H1 (cell line): ENCODE measurements at regions not wholly inside any gene's neighbourhood (a gene's known extent, or its start where the extent isn't known, plus 50 kb on each side); places are given as distances from the start of the nearest gene placed in this dataset.

Experiments
- CTCF ChIA-PET: fragments of 300-600 bp; sonication (Branson Sonifier 250); formaldehyde crosslinking; loops from one replicate; lab custom pipeline; 2021; ENCODE audit not compliant: partially characterized antibody; lab: Charles Lee
- POLR2A ChIA-PET: fragments of 300-600 bp; sonication (Branson Sonifier 250); formaldehyde crosslinking; loops from one replicate; lab custom pipeline; 2021; ENCODE audit warnings: inconsistent platforms; ENCODE audit not compliant: partially characterized antibody; lab: Charles Lee
- DNase-seq, 2 experiments: peaks; one replicate each; pipeline versions ENCODE4 v3.0.0 to v3.0.0-alpha.2; 2010 to 2022; ENCODE audit warnings: low spot score in 2 of 2, low read depth in 1 of 2, mixed read lengths in 1 of 2
- FAIRE-seq: peaks from 2 replicates; lab custom pipeline; 2011; peaks lifted over from hg19 to GRCh38; lab: Jason Lieb, UNC
- H2AFZ ChIP-seq: 2 replicates; pipeline ENCODE4 v1.8.1; 2012; ENCODE audit warnings: low read length, inconsistent platforms
- H2AK5ac ChIP-seq: 2 replicates; pipeline ENCODE4 v1.6.1; 2013; ENCODE audit warnings: low read depth, low read length
- H2BK120ac ChIP-seq: replicated peaks from 2 replicates; pipeline ENCODE3; 2013; ENCODE audit warnings: low read depth, low read length, inconsistent platforms
- H2BK12ac ChIP-seq: 2 replicates; pipeline ENCODE4 v1.6.1; 2013; ENCODE audit warnings: low read depth, low read length
- H2BK15ac ChIP-seq: 2 replicates; pipeline ENCODE4 v1.6.1; 2013; ENCODE audit warnings: low read length
- H2BK20ac ChIP-seq: 2 replicates; pipeline ENCODE4 v1.6.1; 2013; ENCODE audit warnings: low read length
- H2BK5ac ChIP-seq: 2 replicates; pipeline ENCODE4 v1.6.1; 2013; ENCODE audit warnings: low read depth, low read length
- H3K14ac ChIP-seq: 2 replicates; pipeline ENCODE4 v1.6.1; 2013; ENCODE audit warnings: inconsistent platforms; ENCODE audit not compliant: insufficient read length
- H3K18ac ChIP-seq: 2 replicates; pipeline ENCODE4 v1.6.1; 2013; ENCODE audit warnings: low read length; ENCODE audit errors: extremely low read depth
- H3K23ac ChIP-seq: 2 replicates; pipeline ENCODE4 v1.6.1; 2013; ENCODE audit warnings: inconsistent platforms; ENCODE audit not compliant: insufficient read length
- H3K23me2 ChIP-seq: 2 replicates; pipeline ENCODE4 v1.6.1; 2013; ENCODE audit warnings: low read depth, low read length
- H3K27ac ChIP-seq: 2 replicates; pipeline ENCODE4 v1.6.1; 2011; ENCODE audit warnings: low read depth, low read length, inconsistent platforms
- H3K27me3 ChIP-seq, 4 experiments: replicated peaks in 1 of 4; 1 replicate in 1 of 4; 2 replicates in 3 of 4; pipeline versions ENCODE4 v1.6.1 to v1.8.1; 2011 to 2013; ENCODE audit warnings: low read length in 3 of 4, mild to moderate bottlenecking in 3 of 4, inconsistent platforms in 2 of 4, mixed read lengths in 2 of 4, moderate library complexity in 1 of 4; ENCODE audit not compliant: control insufficient read depth in 3 of 4, insufficient read depth in 3 of 4; ENCODE audit errors: extremely low read depth in 1 of 4
- H3K36me3 ChIP-seq, 4 experiments: 2 replicates each; pipeline versions ENCODE4 v1.6.1 to v1.8.1; 2011 to 2013; ENCODE audit warnings: mild to moderate bottlenecking in 4 of 4, low read length in 3 of 4, moderate library complexity in 2 of 4, control low read depth in 1 of 4, inconsistent platforms in 1 of 4; ENCODE audit not compliant: insufficient read depth in 4 of 4, control insufficient read depth in 2 of 4
- H3K4ac ChIP-seq: replicated peaks from 2 replicates; pipeline ENCODE3; 2013; ENCODE audit warnings: low read length, low read depth, mixed read lengths, inconsistent platforms; ENCODE audit not compliant: insufficient read length
- H3K4me1 ChIP-seq, 4 experiments: replicated peaks in 1 of 4; 1 replicate in 1 of 4; 2 replicates in 3 of 4; pipeline versions ENCODE4 v1.6.1 to v1.8.1; 2011 to 2013; ENCODE audit warnings: low read length in 3 of 4, inconsistent platforms in 2 of 4, mixed read lengths in 1 of 4; ENCODE audit not compliant: insufficient read depth in 4 of 4, control insufficient read depth in 3 of 4
- H3K4me2 ChIP-seq, 2 experiments: 2 replicates each; pipeline versions ENCODE4 v1.6.1 to v1.8.1; 2011 to 2013; ENCODE audit warnings: low read depth in 2 of 2, low read length in 2 of 2, control low read depth in 1 of 2, inconsistent platforms in 1 of 2, mild to moderate bottlenecking in 1 of 2; ENCODE audit not compliant: insufficient read depth in 1 of 2
- H3K4me3 ChIP-seq, 4 experiments: fragments of 200-600, 300-600 bp in 1 of 4; sonication (generic), shearing (Covaris generic), sonication (Bioruptor Twin) in 1 of 4; 2 replicates each; pipeline versions ENCODE4 v1.5.1 to v1.8.1; 2011 to 2016; ENCODE audit warnings: low read length in 4 of 4, low read depth in 3 of 4, control low read depth in 2 of 4, inconsistent platforms in 2 of 4, mild to moderate bottlenecking in 2 of 4, mixed read lengths in 1 of 4, moderate library complexity in 1 of 4; ENCODE audit not compliant: insufficient read depth in 2 of 4; ENCODE audit errors: extremely low read depth in 1 of 4
- H3K56ac ChIP-seq: replicated peaks from 2 replicates; pipeline ENCODE3; 2013; ENCODE audit warnings: low read depth, mild to moderate bottlenecking, mixed read lengths, low read length, inconsistent platforms; ENCODE audit not compliant: insufficient read length
- H3K79me1 ChIP-seq: 2 replicates; pipeline ENCODE4 v1.6.1; 2013; ENCODE audit warnings: low read depth, low read length, control low read depth
- H3K79me2 ChIP-seq, 2 experiments: 2 replicates each; pipeline versions ENCODE4 v1.6.1 to v1.8.1; 2012 to 2013; ENCODE audit warnings: low read length in 2 of 2, mild to moderate bottlenecking in 2 of 2, inconsistent platforms in 1 of 2; ENCODE audit not compliant: insufficient read depth in 2 of 2, control insufficient read depth in 1 of 2
- H3K9ac ChIP-seq, 4 experiments: replicated peaks in 1 of 4; 1 replicate in 1 of 4; 2 replicates in 3 of 4; pipeline versions ENCODE4 v1.6.1 to v1.8.1; 2011 to 2013; ENCODE audit warnings: low read depth in 3 of 4, low read length in 3 of 4, control low read depth in 2 of 4, mild to moderate bottlenecking in 2 of 4, moderate library complexity in 2 of 4, inconsistent platforms in 1 of 4; ENCODE audit errors: extremely low read depth in 1 of 4
- H3K9me3 ChIP-seq, 2 experiments: 2 replicates each; pipeline versions ENCODE4 v1.6.1 to v1.8.1; 2012 to 2013; ENCODE audit warnings: mild to moderate bottlenecking in 2 of 2, moderate library complexity in 2 of 2, control low read depth in 1 of 2, inconsistent platforms in 1 of 2, low read depth in 1 of 2, low read length in 1 of 2, mixed read lengths in 1 of 2; ENCODE audit not compliant: insufficient read depth in 2 of 2
- H4K20me1 ChIP-seq, 2 experiments: replicated peaks in 1 of 2; 2 replicates each; pipeline versions ENCODE3 to v1.8.1; 2011 to 2013; ENCODE audit warnings: inconsistent platforms in 2 of 2, low read length in 2 of 2, mild to moderate bottlenecking in 1 of 2; ENCODE audit not compliant: insufficient read depth in 2 of 2, control insufficient read depth in 1 of 2
- H4K5ac ChIP-seq: 2 replicates; pipeline ENCODE4 v1.6.1; 2013; ENCODE audit warnings: low read length, low read depth, mixed read lengths, inconsistent platforms; ENCODE audit not compliant: insufficient read length
- H4K8ac ChIP-seq: 2 replicates; pipeline ENCODE4 v1.8.0; 2013; ENCODE audit warnings: mild to moderate bottlenecking, moderate library complexity, low read length, inconsistent platforms; ENCODE audit not compliant: insufficient read depth; ENCODE audit errors: extremely low read depth
- H4K91ac ChIP-seq: replicated peaks from 2 replicates; pipeline ENCODE3; 2013; ENCODE audit warnings: low read length, mixed read lengths, inconsistent platforms; ENCODE audit not compliant: insufficient read length
- ASH2L ChIP-seq: fragments of 200-600, 300-600 bp; sonication (generic); IDR thresholded peaks from one replicate; pipeline ENCODE4 v1.7.1; 2017; ENCODE audit warnings: low read length
- ATF3 ChIP-seq: IDR thresholded peaks from 2 replicates; pipeline ENCODE4 v1.6.1; 2011; ENCODE audit warnings: low read depth, mild to moderate bottlenecking, low read length; ENCODE audit not compliant: insufficient read depth
- BRCA1 ChIP-seq: IDR thresholded peaks from 2 replicates; pipeline ENCODE4 v1.6.1; 2012; ENCODE audit warnings: low read depth, low read length, improper control_type of control experiment
- CHD2 ChIP-seq: IDR thresholded peaks from 2 replicates; pipeline ENCODE4 v1.6.1; 2012; ENCODE audit warnings: low read length, improper control_type of control experiment
- CREB1 ChIP-seq: IDR thresholded peaks from 2 replicates; pipeline ENCODE4 v1.6.1; 2012; ENCODE audit warnings: inconsistent platforms
- E2F6 ChIP-seq: IDR thresholded peaks from 2 replicates; pipeline ENCODE4 v1.6.1; 2012; ENCODE audit warnings: inconsistent platforms
- EGR1 ChIP-seq: IDR thresholded peaks from 2 replicates; pipeline ENCODE4 v1.6.1; 2011; ENCODE audit warnings: low read depth, low read length, borderline replicate concordance
- FOSL1 ChIP-seq: IDR thresholded peaks from 2 replicates; pipeline ENCODE4 v1.6.1; 2011; ENCODE audit warnings: mild to moderate bottlenecking, low read depth, low read length, moderate library complexity; ENCODE audit not compliant: insufficient read depth
- JUN ChIP-seq: IDR thresholded peaks from 2 replicates; pipeline ENCODE4 v1.6.1; 2011; ENCODE audit warnings: low read depth, mild to moderate bottlenecking, improper control_type of control experiment, low read length
- RAD21 ChIP-seq, 2 experiments: IDR thresholded peaks in 1 of 2; conservative IDR thresholded peaks in 1 of 2; 2 replicates each; pipeline ENCODE4 v1.6.1; 2011; ENCODE audit warnings: low read depth in 2 of 2, low read length in 2 of 2, improper control_type of control experiment in 1 of 2, inconsistent platforms in 1 of 2, mild to moderate bottlenecking in 1 of 2, moderate library complexity in 1 of 2
- SP1 ChIP-seq: IDR thresholded peaks from 2 replicates; pipeline ENCODE4 v1.6.1; 2011; ENCODE audit warnings: low read depth, low read length
- WGBS, 2 experiments: shearing (Covaris generic) in 1 of 2; methylation state at CpG; one replicate each; pipeline versions ENCODE4 v1.1.6 to v1.1.7; 2013 to 2015; ENCODE audit warnings: low lambda C conversion rate in 2 of 2, mixed read lengths in 2 of 2, inconsistent platforms in 1 of 2, low coverage in 1 of 2, missing lambda C conversion rate in 1 of 2; ENCODE audit not compliant: insufficient replicate concordance in 2 of 2, insufficient coverage in 1 of 2, insufficient read length in 1 of 2; ENCODE audit errors: extremely low coverage in 1 of 2, missing lambda C conversion rate in 1 of 2; 5-methylcytosine and 5-hydroxymethylcytosine counted together

GRCh38 chr9:95731876-95732275, 143.6 kb upstream of the ERCC6L2 start:
- peaks cover 0 to 5% of the 10 kb centered on the region in 2 experiments; a peak in 1 of 4 replicates for H3K9me3 ChIP-seq
- WGBS, 2 experiments = 67% methylated on average over 3 of the region's 3 CpGs; no CpG with 5 or more reads in 1 of the 2 experiments
- TF ChIP-seq SP1 (no peak), BRCA1 (no peak), JUN (no peak), CREB1 (no peak), CHD2 (no peak), EGR1 (no peak), FOSL1 (no peak), E2F6 (no peak), ASH2L (no peak), RAD21 (IDR thresholded peaks at IDR 0.05 in 1 of 2, conservative IDR thresholded peaks at IDR 0.05 in 1 of 2; ENCODE audit: low read depth in 2 of 2, low read length in 2 of 2) (no peak), ATF3 (no peak)
- H2BK20ac ChIP-seq = no peak overlapping the region
- H4K20me1 ChIP-seq = no peaks in the 10 kb centered on the region
- no peak overlapping the region for H2BK5ac ChIP-seq
- H3K4me1 ChIP-seq = peaks cover 0 to 3% (median 0%) of the 10 kb centered on the region in 4 experiments; a peak in 1 of 7 replicates
- no peaks in the 10 kb centered on the region for H3K79me1 ChIP-seq
- no peak for DNase-seq
- ChIA-PET POLR2A (no interaction called here), CTCF (interaction anchor here (0.6 to 3.3 kb wide), 6 partner anchors 10 to 279 kb away, joined by 3 to 13 read pairs (median 4); no protein-coding TSS in a partner anchor)
- H3K27me3 ChIP-seq = no peaks in the 10 kb centered on the region
- no peak overlapping the region for H3K18ac ChIP-seq
- H2BK120ac ChIP-seq = no peak overlapping the region
- H2BK12ac ChIP-seq = no peak overlapping the region
- H3K36me3 ChIP-seq = no peaks in the 10 kb centered on the region
- H3K4ac ChIP-seq = no peak overlapping the region
- no peak overlapping the region for H2BK15ac ChIP-seq
- H3K4me3 ChIP-seq = no peak overlapping the region
- no peak overlapping the region for H3K56ac ChIP-seq
- no peak overlapping the region for H3K9ac ChIP-seq
- FAIRE-seq = no peak
- H2AFZ ChIP-seq = no peak overlapping the region
- H3K23ac ChIP-seq = no peak overlapping the region
- no peak overlapping the region for H2AK5ac ChIP-seq
- no peak overlapping the region for H3K4me2 ChIP-seq
- no peak overlapping the region for H4K8ac ChIP-seq
- H3K14ac ChIP-seq = no peak overlapping the region
- H3K27ac ChIP-seq = no peak overlapping the region
- no peaks in the 10 kb centered on the region for H3K79me2 ChIP-seq
- no peaks in the 10 kb centered on the region for H3K23me2 ChIP-seq
- no peak overlapping the region for H4K5ac ChIP-seq
- H4K91ac ChIP-seq = no peak overlapping the region
